ENCODE measurements at regions not wholly inside any gene's neighbourhood (a gene's known extent, or its start where the extent isn't known, plus 50 kb on each side); places are given as distances from the start of the nearest gene placed in this dataset.

DNA sequence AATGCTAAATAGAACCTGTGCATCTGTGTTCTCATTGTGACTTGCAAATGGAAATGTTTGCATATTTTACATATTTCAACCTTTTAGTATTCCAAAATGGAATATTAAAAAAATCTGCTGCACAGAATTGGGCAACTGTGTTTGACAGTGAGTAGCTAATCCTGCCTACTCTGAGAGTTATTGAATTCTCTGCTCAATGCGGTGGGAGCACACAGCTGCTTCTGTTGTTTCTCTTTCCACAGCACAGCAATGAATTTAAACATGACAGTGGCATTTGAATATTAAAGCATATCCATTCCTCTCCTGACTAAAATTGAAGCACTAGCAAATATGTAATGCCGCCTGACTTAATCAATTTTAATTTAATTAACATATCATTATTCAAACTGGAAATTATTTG lies 366.6 kb downstream of the GASK1B start:
- TF ChIP-seq, protein P1, sequence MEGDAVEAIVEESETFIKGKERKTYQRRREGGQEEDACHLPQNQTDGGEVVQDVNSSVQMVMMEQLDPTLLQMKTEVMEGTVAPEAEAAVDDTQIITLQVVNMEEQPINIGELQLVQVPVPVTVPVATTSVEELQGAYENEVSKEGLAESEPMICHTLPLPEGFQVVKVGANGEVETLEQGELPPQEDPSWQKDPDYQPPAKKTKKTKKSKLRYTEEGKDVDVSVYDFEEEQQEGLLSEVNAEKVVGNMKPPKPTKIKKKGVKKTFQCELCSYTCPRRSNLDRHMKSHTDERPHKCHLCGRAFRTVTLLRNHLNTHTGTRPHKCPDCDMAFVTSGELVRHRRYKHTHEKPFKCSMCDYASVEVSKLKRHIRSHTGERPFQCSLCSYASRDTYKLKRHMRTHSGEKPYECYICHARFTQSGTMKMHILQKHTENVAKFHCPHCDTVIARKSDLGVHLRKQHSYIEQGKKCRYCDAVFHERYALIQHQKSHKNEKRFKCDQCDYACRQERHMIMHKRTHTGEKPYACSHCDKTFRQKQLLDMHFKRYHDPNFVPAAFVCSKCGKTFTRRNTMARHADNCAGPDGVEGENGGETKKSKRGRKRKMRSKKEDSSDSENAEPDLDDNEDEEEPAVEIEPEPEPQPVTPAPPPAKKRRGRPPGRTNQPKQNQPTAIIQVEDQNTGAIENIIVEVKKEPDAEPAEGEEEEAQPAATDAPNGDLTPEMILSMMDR (IDR thresholded peaks at IDR 0.05 in 4 of 5, conservative IDR thresholded peaks at IDR 0.05 in 1 of 5), result no peak
- TF ChIP-seq POLR2A (IDR thresholded peaks at IDR 0.05), result no peak
